H1 (cell line): ENCODE measurements at regions not wholly inside any gene's neighbourhood (a gene's known extent, or its start where the extent isn't known, plus 50 kb on each side); places are given as distances from the start of the nearest gene placed in this dataset.

ENCODE experiments used
- CTBP2 ChIP-seq: IDR thresholded peaks from 2 replicates; pipeline ENCODE4 v1.7.0; 2011; ENCODE audit warnings: borderline replicate concordance, mild to moderate bottlenecking, moderate library complexity, mixed read lengths, low read length; ENCODE audit not compliant: insufficient read depth, insufficient read length
- FOSL1 ChIP-seq: IDR thresholded peaks from 2 replicates; pipeline ENCODE4 v1.6.1; 2011; ENCODE audit warnings: mild to moderate bottlenecking, low read depth, low read length, moderate library complexity; ENCODE audit not compliant: insufficient read depth
- PHF8 ChIP-seq: fragments of 200-600 bp; sonication (generic); conservative IDR thresholded peaks from 2 replicates; pipeline ENCODE4 v1.7.1; 2012; ENCODE audit warnings: low read depth, mild to moderate bottlenecking, inconsistent platforms, low read length, moderate library complexity
- RNF2 ChIP-seq: fragments of 200-900, 300-1000 bp; sonication (generic); IDR thresholded peaks from 2 replicates; pipeline ENCODE4 v1.7.1; 2016; ENCODE audit warnings: borderline replicate concordance, low read depth, mild to moderate bottlenecking, antibody characterized with exemption, low read length; ENCODE audit not compliant: poor library complexity, severe bottlenecking; ENCODE audit errors: missing control alignments
- TAF1 ChIP-seq: IDR thresholded peaks from 2 replicates; pipeline ENCODE4 v1.6.1; 2011; ENCODE audit warnings: mild to moderate bottlenecking, low read depth, low read length
- TEAD4 ChIP-seq: IDR thresholded peaks from 2 replicates; pipeline ENCODE4 v1.6.1; 2012; ENCODE audit warnings: low read depth, low read length, inconsistent platforms, mixed read lengths

- no peak for TF ChIP-seq PHF8
- no peak for TF ChIP-seq TEAD4
- no peak for TF ChIP-seq FOSL1
- TF ChIP-seq CTBP2 = no peak
- TF ChIP-seq TAF1 = no peak
- TF ChIP-seq RNF2 = no peak
Measured at GRCh38 chr2:129768036-129768386, 211.5 kb upstream of the RAB6C start (continued).
